Spleen (tissue), 11 donors: ENCODE measurements at regions not wholly inside any gene's neighbourhood (a gene's known extent, or its start where the extent isn't known, plus 50 kb on each side); places are given as distances from the start of the nearest gene placed in this dataset.
A peak's percentile ranks its signal among the peaks of the same experiment; 100 is the strongest.

Source experiments
- DNase-seq: peaks from one replicate; pipeline ENCODE4 v3.0.0-alpha.2; 2020
- H3K27ac ChIP-seq, 8 donors: fragments of 200-600 bp; sonication (generic) in 7 of 8; 1 replicate in 4 of 8; 2 replicates in 4 of 8; pipeline versions ENCODE4 v1.5.0 to v1.8.0; 2016 to 2021; ENCODE audit warnings: inconsistent platforms in 4 of 8, mild to moderate bottlenecking in 4 of 8, moderate library complexity in 1 of 8
- H3K27me3 ChIP-seq, 7 donors: fragments of 200-600 bp; sonication (generic) in 6 of 7; replicated peaks in 1 of 7; 1 replicate in 4 of 7; 2 replicates in 3 of 7; pipeline versions ENCODE4 v1.5.0 to v1.8.0; 2016 to 2021; ENCODE audit warnings: inconsistent platforms in 3 of 7, mild to moderate bottlenecking in 1 of 7
- H3K36me3 ChIP-seq, 6 donors: fragments of 200-600 bp; sonication (generic) in 5 of 6; 1 replicate in 4 of 6; 2 replicates in 2 of 6; pipeline versions ENCODE4 v1.5.0 to v1.8.0; 2016 to 2021; ENCODE audit warnings: inconsistent platforms in 2 of 6
- H3K4me1 ChIP-seq, 6 donors: fragments of 200-600 bp; sonication (generic) in 5 of 6; 1 replicate in 3 of 6; 2 replicates in 3 of 6; pipeline versions ENCODE4 v1.5.0 to v1.8.0; 2016 to 2021; ENCODE audit warnings: inconsistent platforms in 3 of 6
- H3K4me3 ChIP-seq, 8 donors: fragments of 200-600 bp; sonication (generic) in 7 of 8; 1 replicate in 4 of 8; 2 replicates in 4 of 8; pipeline versions ENCODE4 v1.5.0 to v1.8.0; 2016 to 2021; ENCODE audit warnings: inconsistent platforms in 4 of 8, mild to moderate bottlenecking in 4 of 8, moderate library complexity in 2 of 8
- H3K9me3 ChIP-seq, 8 donors: fragments of 200-600 bp; sonication (generic) in 7 of 8; 1 replicate in 4 of 8; 2 replicates in 4 of 8; pipeline versions ENCODE4 v1.5.0 to v1.8.0; 2016 to 2021; ENCODE audit warnings: inconsistent platforms in 4 of 8
- CTCF ChIP-seq, 11 experiments: fragments of 200-600 bp in 7 of 11; fragments of 450-650 bp in 4 of 11; sonication (generic) in 4 of 11; IDR thresholded peaks in 8 of 11; conservative IDR thresholded peaks in 3 of 11; 1 replicate in 7 of 11; 2 replicates in 4 of 11; pipeline versions ENCODE4 v1.4.0 to v1.8.0; 2016 to 2021; ENCODE audit warnings: antibody characterized with exemption in 11 of 11, inconsistent platforms in 4 of 11, mild to moderate bottlenecking in 1 of 11
- POLR2A ChIP-seq, 3 donors: fragments of 450-650 bp; IDR thresholded peaks; one replicate each; pipeline ENCODE4 v1.5.1; 2017; ENCODE audit warnings: antibody characterized with exemption in 3 of 3, mild to moderate bottlenecking in 1 of 3
- POLR2AphosphoS5 ChIP-seq, 3 donors: sonication (generic); formaldehyde crosslinking; IDR thresholded peaks; one replicate each; pipeline ENCODE4 v1.5.1; 2017; ENCODE audit warnings: antibody characterized with exemption in 3 of 3
- WGBS, 5 donors: extraction: QIAGEN DNeasy Blood & Tissue Kit in 3 of 5; methylation state at CpG; one replicate each; pipeline versions ENCODE4 v1.1.5 to v1.1.7; 2013 to 2018; 5-methylcytosine and 5-hydroxymethylcytosine counted together
- intact Hi-C: fragments of 100-400 bp; cut with DNase I; formaldehyde crosslinking; loops from one replicate; pipeline ENCODE4 v1.15.0; 2023; ENCODE audit warnings: low total_unique reads
- donor health status: healthy with polysubstance abuse.
- donor health status: DM: no; HTN: no; CAD: no; lungs with moderate emphysema.
- donor health status: DM: no; HTN: no; CAD: no.
- donor health status: Bipolar disorder and iron deficiency.
- donor health status: healthy.
- donor health status: DM: no; HTN: no; CAD: no.
- donor health status: DM: yes; HTN: yes; CAD: no.

DNA sequence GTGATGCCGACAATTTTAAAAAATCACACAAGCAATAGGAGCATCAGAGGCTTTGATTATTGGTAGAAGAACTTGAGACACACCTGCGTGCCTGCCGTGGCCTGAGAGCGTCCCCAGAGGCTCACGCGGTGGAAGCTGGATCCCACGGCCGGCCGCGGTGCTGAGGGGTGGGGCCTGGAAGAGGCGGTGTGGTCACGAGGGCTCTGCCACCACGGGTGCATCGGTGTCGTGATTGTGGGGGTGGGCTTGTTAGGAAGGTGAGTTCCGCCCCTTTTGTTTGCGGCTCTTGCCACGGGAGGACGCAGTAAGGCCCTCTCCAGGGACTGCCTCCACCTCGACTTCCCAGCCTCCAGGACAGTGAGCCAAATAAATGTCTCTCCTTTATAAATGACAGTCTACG is 77.2 kb upstream of the ADRA2C start:
- H3K4me3 ChIP-seq = no peak overlapping the region
- peaks cover 0 to 8% (median 0%) of the 10 kb centered on the region in 7 donors for H3K27me3 ChIP-seq
- peaks cover 0 to 5% (median 0%) of the 10 kb centered on the region in 8 donors for H3K9me3 ChIP-seq
- no peaks in the 10 kb centered on the region for H3K4me1 ChIP-seq
- no peak overlapping the region for H3K27ac ChIP-seq
- TF ChIP-seq POLR2AphosphoS5 (IDR thresholded peaks at IDR 0.05) (no peak), CTCF (IDR thresholded peaks at IDR 0.05 in 8 of 11, conservative IDR thresholded peaks at IDR 0.05 in 3 of 11) (no peak), POLR2A (IDR thresholded peaks at IDR 0.05) (no peak)
- DNase-seq = no peak
- 80 to 86% (median 84%) methylated on average over 20 to 21 of the region's 21 CpGs for WGBS, 5 donors
- intact Hi-C loops = no loop called here
- no peaks in the 10 kb centered on the region for H3K36me3 ChIP-seq

DNA sequence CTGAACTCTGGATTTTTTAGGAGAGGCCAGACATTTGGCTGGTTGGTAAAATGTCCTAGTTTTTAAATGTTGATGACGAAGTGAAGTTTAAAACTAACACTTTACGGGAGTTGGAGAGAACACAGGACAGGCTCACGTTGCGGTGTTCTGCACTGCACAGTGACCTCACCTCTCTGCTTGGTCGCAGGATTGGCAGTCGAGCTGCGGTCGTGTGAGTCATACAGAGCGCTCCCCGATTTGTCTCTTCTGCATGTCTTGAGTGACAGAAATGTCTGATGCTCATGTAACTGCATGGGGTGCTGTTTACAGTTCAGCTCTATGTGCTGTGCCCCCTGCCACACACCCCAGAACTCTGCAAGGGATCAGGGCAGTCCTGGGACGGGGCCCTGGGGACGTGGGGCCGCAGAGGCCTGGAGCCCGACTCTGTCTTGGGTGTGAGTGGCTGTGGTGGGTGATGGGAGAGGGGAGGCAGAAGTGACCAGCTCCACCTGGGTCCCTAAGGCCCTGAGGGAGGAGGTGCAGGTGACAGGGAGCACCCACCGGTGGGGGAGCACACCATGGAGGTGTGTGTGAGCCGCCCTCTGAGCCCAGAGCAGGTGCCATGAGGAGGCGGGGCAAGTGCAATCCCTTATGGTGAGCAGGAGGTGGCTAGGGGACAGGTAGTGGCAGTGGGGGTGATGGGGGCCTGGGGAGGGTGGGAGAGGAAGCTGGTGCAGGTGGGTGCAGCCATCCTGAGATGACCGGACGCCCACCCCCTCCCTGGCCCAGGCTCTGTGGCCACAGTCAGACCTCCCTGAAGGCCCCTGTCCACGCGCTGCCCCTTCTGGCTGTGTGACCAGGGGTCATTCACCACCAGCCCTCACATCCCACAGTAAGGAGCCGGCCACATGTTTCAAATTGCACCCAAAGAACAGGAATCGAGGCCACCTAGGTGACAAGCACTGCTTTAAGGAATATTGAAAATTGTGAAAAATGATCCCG is 77.9 kb upstream of the ADRA2C start:
- H3K27ac ChIP-seq = no peak overlapping the region
- intact Hi-C loops = no loop called here
- no peaks in the 10 kb centered on the region for H3K36me3 ChIP-seq
- peak; percentile 56 for DNase-seq
- H3K9me3 ChIP-seq = peaks cover 0 to 5% (median 0%) of the 10 kb centered on the region in 8 donors
- H3K4me3 ChIP-seq = no peak overlapping the region
- 81 to 94% (median 89%) methylated on average over 17 to 24 of the region's 24 CpGs for WGBS, 5 donors
- H3K27me3 ChIP-seq = peaks cover 0 to 15% (median 0%) of the 10 kb centered on the region in 7 donors
- H3K4me1 ChIP-seq = no peaks in the 10 kb centered on the region
- TF ChIP-seq POLR2A (IDR thresholded peaks at IDR 0.05) (no peak), POLR2AphosphoS5 (IDR thresholded peaks at IDR 0.05) (no peak), CTCF (IDR thresholded peaks at IDR 0.05 in 8 of 11, conservative IDR thresholded peaks at IDR 0.05 in 3 of 11) (no peak)

DNA sequence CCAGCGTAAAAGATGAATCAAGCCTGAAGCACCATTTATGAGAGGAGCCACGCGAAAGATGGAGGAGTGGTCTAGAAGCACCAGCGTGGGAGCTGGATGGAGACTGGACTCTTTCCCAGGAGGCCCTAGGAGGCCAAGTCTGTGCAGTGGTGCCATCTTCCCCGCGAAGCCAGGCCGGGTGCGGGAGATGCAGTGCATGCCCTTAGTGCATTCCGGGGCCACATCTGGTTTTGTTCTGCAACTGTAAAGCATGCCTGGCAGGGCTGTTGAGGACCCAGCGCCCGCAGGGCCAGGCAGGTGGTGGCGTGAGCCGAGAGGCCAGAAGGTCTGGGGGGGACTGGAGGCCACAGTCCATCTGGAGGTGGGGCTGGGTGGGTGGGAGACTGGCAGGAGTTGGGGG is 78.6 kb upstream of the ADRA2C start:
- DNase-seq = peak; percentile 68
- Histone ChIP-seq H3K4me3 (no peak overlapping the region), H3K4me1 (no peaks in the 10 kb centered on the region), H3K36me3 (no peaks in the 10 kb centered on the region), H3K27me3 (peaks cover 0 to 15% (median 0%) of the 10 kb centered on the region in 7 donors), H3K9me3 (peaks cover 0 to 5% (median 0%) of the 10 kb centered on the region in 8 donors), H3K27ac (no peak overlapping the region)
- intact Hi-C loops = no loop called here
- TF ChIP-seq POLR2AphosphoS5 (IDR thresholded peaks at IDR 0.05) (no peak), POLR2A (IDR thresholded peaks at IDR 0.05) (no peak), CTCF (IDR thresholded peaks at IDR 0.05 in 8 of 11, conservative IDR thresholded peaks at IDR 0.05 in 3 of 11) (no peak)
- 88 to 94% (median 89%) methylated on average over 13 of the region's 13 CpGs for WGBS, 5 donors

DNA sequence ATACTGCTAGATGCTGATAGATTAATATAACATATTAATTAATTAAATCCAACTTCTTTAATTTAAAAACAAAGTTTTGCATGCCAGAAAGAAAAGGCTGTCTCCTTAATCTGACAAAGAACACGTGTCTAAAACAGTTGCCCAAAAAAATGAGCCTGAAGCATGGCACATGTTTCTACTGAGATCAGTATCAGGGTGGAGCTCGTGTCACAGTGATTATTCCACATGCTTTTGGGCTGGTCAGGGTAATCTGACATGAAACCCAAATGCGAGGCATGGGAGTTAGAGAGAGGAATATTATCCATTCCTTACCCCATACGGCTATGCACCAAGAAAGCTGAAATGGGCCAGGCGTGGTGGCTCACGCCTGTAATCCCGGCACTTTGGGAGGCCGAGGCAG is 79.4 kb upstream of the ADRA2C start:
- 77 to 84% (median 79%) methylated on average over 8 of the region's 8 CpGs for WGBS, 5 donors
- Histone ChIP-seq H3K27ac (no peak overlapping the region), H3K4me3 (no peak overlapping the region), H3K36me3 (no peaks in the 10 kb centered on the region), H3K9me3 (peaks cover 0 to 4% (median 0%) of the 10 kb centered on the region in 8 donors), H3K4me1 (no peaks in the 10 kb centered on the region), H3K27me3 (peaks cover 0 to 15% (median 0%) of the 10 kb centered on the region in 7 donors)
- no peak for TF ChIP-seq POLR2A (IDR thresholded peaks at IDR 0.05)
- no peak for DNase-seq
- intact Hi-C loops = no loop called here
